ENCODE measurements at regions not wholly inside any gene's neighbourhood (a gene's known extent, or its start where the extent isn't known, plus 50 kb on each side); places are given as distances from the start of the nearest gene placed in this dataset.
"Not testable (repeated sequence)": the region's sequence is repeated elsewhere in the genome, so short reads cannot be mapped to it uniquely, and the experiment has no call there.

DNA sequence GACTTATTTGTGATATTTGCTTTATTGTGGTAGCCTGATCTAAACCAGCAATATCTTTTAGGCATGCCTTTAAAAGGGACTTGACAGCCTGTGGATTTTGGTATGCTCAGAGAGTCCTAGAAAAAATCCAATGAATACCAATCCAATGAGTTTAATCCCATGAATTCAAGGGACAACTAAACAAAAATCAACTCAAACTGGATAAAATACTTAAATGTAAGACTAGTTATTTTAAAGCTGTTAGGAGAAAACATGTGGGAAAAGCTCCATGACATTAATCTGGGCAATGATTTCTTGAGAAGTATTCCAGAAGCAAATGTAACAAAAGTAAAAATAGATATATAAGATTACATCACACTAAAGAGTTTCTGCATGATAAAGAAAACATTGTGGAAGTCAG, 711.5 kb upstream of the PITX2 start:
- H3K27ac ChIP-seq (ENCODE audit: low read length in 2 of 2): no peak overlapping the region
- H3K36me3 ChIP-seq (replicated peaks in 1 of 2; ENCODE audit: control extremely low read depth in 1 of 2, control insufficient read depth in 1 of 2, extremely low read depth in 1 of 2, insufficient read depth in 2 of 2, low read length in 1 of 2): no peaks in the 10 kb centered on the region
- Mint-ChIP-seq H3K4me3 (no peak overlapping the region), H3K27ac (no peak overlapping the region), H3K9me3 (ENCODE audit: insufficient read depth) (no peaks in the 10 kb centered on the region), H3K27me3 (no peaks in the 10 kb centered on the region), H3K4me1 (no peaks in the 10 kb centered on the region)
- no peaks in the 10 kb centered on the region for H3K79me2 ChIP-seq (ENCODE audit: control insufficient read depth, insufficient read depth, low read length)
- H3K4me3 ChIP-seq (ENCODE audit: control extremely low read depth in 1 of 5, extremely low read depth in 1 of 5, insufficient read depth in 1 of 5, low read depth in 2 of 5, low read length in 4 of 5): no peak overlapping the region
- POLR2A ChIA-PET: no interaction called here
- TF ChIP-seq, protein P1, sequence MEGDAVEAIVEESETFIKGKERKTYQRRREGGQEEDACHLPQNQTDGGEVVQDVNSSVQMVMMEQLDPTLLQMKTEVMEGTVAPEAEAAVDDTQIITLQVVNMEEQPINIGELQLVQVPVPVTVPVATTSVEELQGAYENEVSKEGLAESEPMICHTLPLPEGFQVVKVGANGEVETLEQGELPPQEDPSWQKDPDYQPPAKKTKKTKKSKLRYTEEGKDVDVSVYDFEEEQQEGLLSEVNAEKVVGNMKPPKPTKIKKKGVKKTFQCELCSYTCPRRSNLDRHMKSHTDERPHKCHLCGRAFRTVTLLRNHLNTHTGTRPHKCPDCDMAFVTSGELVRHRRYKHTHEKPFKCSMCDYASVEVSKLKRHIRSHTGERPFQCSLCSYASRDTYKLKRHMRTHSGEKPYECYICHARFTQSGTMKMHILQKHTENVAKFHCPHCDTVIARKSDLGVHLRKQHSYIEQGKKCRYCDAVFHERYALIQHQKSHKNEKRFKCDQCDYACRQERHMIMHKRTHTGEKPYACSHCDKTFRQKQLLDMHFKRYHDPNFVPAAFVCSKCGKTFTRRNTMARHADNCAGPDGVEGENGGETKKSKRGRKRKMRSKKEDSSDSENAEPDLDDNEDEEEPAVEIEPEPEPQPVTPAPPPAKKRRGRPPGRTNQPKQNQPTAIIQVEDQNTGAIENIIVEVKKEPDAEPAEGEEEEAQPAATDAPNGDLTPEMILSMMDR (IDR thresholded peaks at IDR 0.05): no peak
- TF ChIP-seq EZH2 (IDR thresholded peaks at IDR 0.05; ENCODE audit: borderline replicate concordance, insufficient read depth, low read depth, low read length, poor library complexity, severe bottlenecking): no peak
- ATAC-seq (ENCODE audit: low read depth) (no peak), DNase-seq (no peak)
- no peaks in the 10 kb centered on the region for H3K4me1 ChIP-seq (ENCODE audit: control insufficient read depth in 2 of 2, insufficient read depth in 2 of 2, low read length in 2 of 2)
- intact Hi-C loops (cut with micrococcal nuclease): no loop called here
- H2AFZ ChIP-seq (ENCODE audit: insufficient read depth, low read depth, low read length, poor library complexity, severe bottlenecking): no peak overlapping the region
- no peaks in the 10 kb centered on the region for H3K27me3 ChIP-seq (replicated peaks in 1 of 4; ENCODE audit: control extremely low read depth in 1 of 4, control insufficient read depth in 3 of 4, insufficient read depth in 4 of 4, low read length in 3 of 4)
- H3K4me2 ChIP-seq (replicated peaks; ENCODE audit: low read depth, low read length, poor library complexity, severe bottlenecking): no peak overlapping the region
- CTCF ChIA-PET: no interaction called here
- H4K20me1 ChIP-seq (ENCODE audit: control insufficient read depth, insufficient read depth, low read length, poor library complexity, severe bottlenecking): no peaks in the 10 kb centered on the region
- no peak overlapping the region for H3K9ac ChIP-seq (ENCODE audit: low read length)
- peaks cover 0 to 4% (median 0%) of the 10 kb centered on the region in 3 donors for H3K9me3 ChIP-seq (ENCODE audit: control extremely low read depth in 1 of 3, control insufficient read depth in 2 of 3, insufficient read depth in 1 of 3, low read length in 2 of 3)

DNA sequence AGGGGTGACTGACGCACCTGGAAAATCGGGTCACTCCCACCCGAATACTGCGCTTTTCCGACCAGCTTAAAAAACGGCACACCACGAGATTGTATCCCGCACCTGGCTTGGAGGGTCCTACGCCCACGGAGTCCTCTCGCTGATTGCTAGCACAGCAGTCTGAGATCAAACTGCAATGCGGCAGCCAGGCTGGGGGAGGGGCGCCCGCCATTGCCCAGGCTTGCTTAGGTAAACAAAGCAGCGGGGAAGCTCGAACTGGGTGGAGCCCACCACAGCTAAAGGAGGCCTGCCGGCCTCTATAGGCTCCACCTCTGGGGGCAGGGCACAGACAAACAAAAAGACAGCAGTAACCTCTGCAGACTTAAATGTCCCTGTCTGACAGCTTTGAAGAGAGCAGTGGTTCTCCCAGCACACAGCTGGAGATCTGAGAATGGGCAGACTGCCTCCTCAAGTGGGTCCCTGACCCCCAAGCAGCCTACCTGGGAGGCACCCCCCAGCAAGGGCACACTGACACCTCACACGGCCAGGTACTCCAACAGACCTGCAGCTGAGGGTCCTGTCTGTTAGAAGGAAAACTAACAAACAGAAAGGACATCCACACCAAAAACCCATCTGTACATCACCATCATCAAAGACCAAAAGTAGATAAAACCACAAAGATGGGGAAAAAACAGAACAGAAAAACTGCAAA, 714.5 kb upstream of the PITX2 start:
- ATAC-seq (ENCODE audit: low read depth); H3K79me2 ChIP-seq (ENCODE audit: control insufficient read depth, insufficient read depth, low read length); H3K4me3 Mint-ChIP-seq; H3K4me2 ChIP-seq (replicated peaks; ENCODE audit: low read depth, low read length, poor library complexity, severe bottlenecking); H3K9me3 Mint-ChIP-seq (ENCODE audit: insufficient read depth); H3K27me3 Mint-ChIP-seq; H3K9me3 ChIP-seq (ENCODE audit: control extremely low read depth in 1 of 3, control insufficient read depth in 2 of 3, insufficient read depth in 1 of 3, low read length in 2 of 3); H3K9ac ChIP-seq (ENCODE audit: low read length); CTCF ChIA-PET; H3K4me1 ChIP-seq (ENCODE audit: control insufficient read depth in 2 of 2, insufficient read depth in 2 of 2, low read length in 2 of 2); H3K27me3 ChIP-seq (replicated peaks in 1 of 4; ENCODE audit: control extremely low read depth in 1 of 4, control insufficient read depth in 3 of 4, insufficient read depth in 4 of 4, low read length in 3 of 4); POLR2A ChIA-PET; H3K4me3 ChIP-seq (ENCODE audit: control extremely low read depth in 1 of 5, extremely low read depth in 1 of 5, insufficient read depth in 1 of 5, low read depth in 2 of 5, low read length in 4 of 5); H4K20me1 ChIP-seq (ENCODE audit: control insufficient read depth, insufficient read depth, low read length, poor library complexity, severe bottlenecking); intact Hi-C loops (cut with micrococcal nuclease); H2AFZ ChIP-seq (ENCODE audit: insufficient read depth, low read depth, low read length, poor library complexity, severe bottlenecking); H3K36me3 ChIP-seq (replicated peaks in 1 of 2; ENCODE audit: control extremely low read depth in 1 of 2, control insufficient read depth in 1 of 2, extremely low read depth in 1 of 2, insufficient read depth in 2 of 2, low read length in 1 of 2); H3K27ac ChIP-seq (ENCODE audit: low read length in 2 of 2); H3K4me1 Mint-ChIP-seq; DNase-seq; H3K27ac Mint-ChIP-seq: not testable (repeated sequence)
- 81% methylated on average over 15 of the region's 18 CpGs for WGBS (ENCODE audit: insufficient coverage)

Measured in B cell (primary cell).